Endothelial cell (in vitro differentiated cells): ENCODE measurements at regions not wholly inside any gene's neighbourhood (a gene's known extent, or its start where the extent isn't known, plus 50 kb on each side); places are given as distances from the start of the nearest gene placed in this dataset.

Experiments used
- DNase-seq: peaks from one replicate; pipeline ENCODE4 v3.0.0; 2021; ENCODE audit warnings: low spot score
- H3K27ac Mint-ChIP-seq: one replicate; pipeline ENCODE4 v1.8.0; 2021; ENCODE audit warnings: mixed read lengths, inconsistent platforms; ENCODE audit not compliant: unreplicated experiment
- H3K27me3 Mint-ChIP-seq: one replicate; pipeline ENCODE4 v1.8.0; 2021; ENCODE audit warnings: mild to moderate bottlenecking, moderate library complexity, mixed read lengths, inconsistent platforms; ENCODE audit not compliant: unreplicated experiment
- H3K36me3 Mint-ChIP-seq: one replicate; pipeline ENCODE4 v1.8.0; 2021; ENCODE audit warnings: mild to moderate bottlenecking, low read depth, mixed read lengths, inconsistent platforms; ENCODE audit not compliant: unreplicated experiment
- H3K4me1 Mint-ChIP-seq: one replicate; pipeline ENCODE4 v1.8.0; 2021; ENCODE audit warnings: mild to moderate bottlenecking, mixed read lengths, inconsistent platforms; ENCODE audit not compliant: unreplicated experiment
- H3K4me3 Mint-ChIP-seq: one replicate; pipeline ENCODE4 v1.8.0; 2021; ENCODE audit warnings: mild to moderate bottlenecking, mixed read lengths, inconsistent platforms; ENCODE audit not compliant: unreplicated experiment
- H3K9me3 Mint-ChIP-seq: one replicate; pipeline ENCODE4 v1.8.0; 2021; ENCODE audit warnings: mixed read lengths, inconsistent platforms; ENCODE audit not compliant: unreplicated experiment
- CTCF ChIP-seq: fragments of 200-600 bp; sonication (generic); IDR thresholded peaks from one replicate; pipeline ENCODE4 v1.5.0; 2021; ENCODE audit warnings: antibody characterized with exemption; ENCODE audit not compliant: unreplicated experiment

DNA sequence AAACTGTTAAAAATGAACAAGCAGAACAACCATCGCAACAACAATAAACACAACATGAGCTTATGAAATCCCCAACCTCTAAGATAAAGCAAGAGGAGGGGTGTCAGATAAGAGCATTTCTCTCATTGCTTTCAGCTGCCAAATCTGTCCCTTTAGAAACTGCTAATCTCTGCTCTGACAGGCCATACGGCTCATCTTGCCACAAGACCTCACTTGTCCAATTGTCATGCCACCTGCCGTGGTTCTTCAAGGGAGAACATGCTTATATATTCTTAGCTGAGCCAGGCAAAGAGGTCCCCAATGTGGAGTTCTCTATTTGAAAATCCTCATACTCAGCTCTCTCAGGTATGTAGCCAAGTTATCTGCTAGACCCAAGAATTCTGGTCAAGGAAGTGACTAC, 405.0 kb upstream of the TNC start:
- no peak for DNase-seq
- Mint-ChIP-seq H3K27me3 (peaks cover 1% of the 10 kb centered on the region), H3K4me1 (no peaks in the 10 kb centered on the region), H3K4me3 (no peak overlapping the region), H3K27ac (no peak overlapping the region), H3K9me3 (no peaks in the 10 kb centered on the region), H3K36me3 (no peaks in the 10 kb centered on the region)
- no peak for TF ChIP-seq CTCF

- Mint-ChIP-seq H3K4me3 (no peak overlapping the region), H3K9me3 (no peaks in the 10 kb centered on the region), H3K36me3 (no peaks in the 10 kb centered on the region), H3K27me3 (no peaks in the 10 kb centered on the region), H3K27ac (no peak overlapping the region), H3K4me1 (no peaks in the 10 kb centered on the region)
- TF ChIP-seq CTCF, result peak; percentile 69
- peak; percentile 47 for DNase-seq
These were observed 406.6 kb upstream of the TNC start for GRCh38 chr9:115524453-115525059.

- H3K27ac Mint-ChIP-seq, result no peak overlapping the region
- no peak overlapping the region for H3K4me3 Mint-ChIP-seq
- H3K27me3 Mint-ChIP-seq, result no peaks in the 10 kb centered on the region
- DNase-seq, result no peak
- TF ChIP-seq CTCF, result no peak
- H3K36me3 Mint-ChIP-seq, result no peaks in the 10 kb centered on the region
- H3K4me1 Mint-ChIP-seq, result no peaks in the 10 kb centered on the region
- no peaks in the 10 kb centered on the region for H3K9me3 Mint-ChIP-seq
These were observed 407.4 kb upstream of the TNC start for GRCh38 chr9:115525111-115526058.

DNA sequence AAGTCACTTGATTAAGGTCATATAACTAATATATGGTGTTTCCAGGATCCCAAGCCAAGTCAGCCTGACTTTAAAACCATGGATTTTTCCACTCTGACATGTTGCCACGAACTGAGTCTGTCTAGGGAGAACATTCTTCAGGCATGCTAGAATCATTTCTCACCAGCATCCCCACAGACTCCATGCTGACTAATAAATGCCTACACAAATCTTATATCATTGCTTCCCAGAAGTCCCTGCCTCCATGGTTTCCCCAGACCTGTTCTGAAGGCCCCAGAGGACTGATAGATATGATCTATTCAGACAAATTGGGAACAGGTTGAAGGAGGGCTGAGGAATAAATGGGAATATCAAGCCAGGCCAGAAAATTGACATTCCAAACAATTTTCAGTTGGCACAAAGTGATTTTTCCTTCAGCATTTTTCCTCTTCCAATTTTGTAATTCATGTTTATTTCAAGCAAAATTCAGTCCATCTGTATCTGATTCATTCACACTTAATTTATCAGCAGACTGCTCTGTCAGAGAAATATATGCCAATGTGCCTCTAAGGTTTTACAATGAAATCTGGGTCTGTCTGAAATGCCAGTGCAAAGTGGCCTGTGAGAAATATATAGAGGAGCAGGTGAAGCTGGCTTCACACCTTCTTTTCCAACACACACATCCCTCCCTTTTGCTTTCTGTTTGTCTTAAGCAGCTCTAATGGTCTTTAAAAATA, 413.6 kb upstream of the TNC start:
- H3K27ac Mint-ChIP-seq, result no peak overlapping the region

More for the DNA sequence above, 413.6 kb upstream of the TNC start:
- H3K36me3 Mint-ChIP-seq, result no peaks in the 10 kb centered on the region
- no peak for DNase-seq
- H3K9me3 Mint-ChIP-seq, result no peaks in the 10 kb centered on the region
- H3K27me3 Mint-ChIP-seq, result no peaks in the 10 kb centered on the region
- H3K4me1 Mint-ChIP-seq, result no peaks in the 10 kb centered on the region
- H3K4me3 Mint-ChIP-seq, result no peak overlapping the region
- TF ChIP-seq CTCF, result no peak
